ENCODE measurements at regions not wholly inside any gene's neighbourhood (a gene's known extent, or its start where the extent isn't known, plus 50 kb on each side); places are given as distances from the start of the nearest gene placed in this dataset.

DNA sequence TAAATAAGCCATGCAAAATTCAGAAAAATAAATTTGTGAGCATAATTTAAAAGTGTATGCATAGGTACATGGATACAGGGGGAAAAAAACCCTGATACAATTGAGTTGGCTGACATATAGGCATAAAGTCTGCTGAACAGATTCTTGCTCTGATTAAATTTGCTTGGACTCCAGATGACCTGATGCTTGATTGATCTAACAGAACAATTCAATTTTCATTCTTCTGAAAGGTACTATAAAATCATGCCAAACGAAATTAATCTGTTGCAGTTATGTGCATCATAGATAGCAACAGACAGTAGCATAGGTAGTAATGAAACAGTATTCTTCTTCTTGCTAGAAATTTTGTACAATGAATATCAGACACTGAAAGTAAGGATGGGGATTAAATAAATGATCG is 578.2 kb upstream of the SLITRK6 start:
- in situ Hi-C loops (cut with MboI; ENCODE audit: low pct_ligation_motif_present in 1 of 4, low pct_unique_long_range_greater_than_20kb in 1 of 4, low sequenced_read_pairs in 3 of 4), result no loop called here

DNA sequence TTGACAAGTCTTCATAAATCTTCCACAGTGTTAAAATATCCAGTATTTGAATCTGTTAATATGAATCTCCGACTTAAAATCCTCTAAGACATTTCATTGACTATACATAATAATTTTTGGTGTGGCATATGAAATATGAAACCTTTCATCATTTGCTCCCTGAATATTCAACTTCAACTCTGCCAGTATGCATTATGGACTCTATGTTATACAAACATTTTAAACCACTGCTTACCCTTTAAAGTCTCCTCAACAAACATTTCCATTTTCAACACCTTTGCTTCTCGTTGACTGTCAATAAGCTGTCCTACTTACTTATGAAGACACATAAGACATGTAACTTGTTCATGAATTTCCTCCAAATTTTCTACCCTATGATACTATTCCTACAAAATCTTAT is 579.4 kb upstream of the SLITRK6 start:
- DNase-seq, result no peak
- in situ Hi-C loops (cut with MboI; ENCODE audit: low pct_ligation_motif_present in 1 of 4, low pct_unique_long_range_greater_than_20kb in 1 of 4, low sequenced_read_pairs in 3 of 4) (no loop called here), intact Hi-C loops (cut with DNase I; ENCODE audit: low total_unique reads) (no loop called here)
- no peak overlapping the region for H3K27ac ChIP-seq
- no peak overlapping the region for H3K4me3 ChIP-seq
- no peaks in the 10 kb centered on the region for H3K36me3 ChIP-seq
- no peaks in the 10 kb centered on the region for H3K4me1 ChIP-seq
- WGBS, 2 donors (ENCODE audit: low coverage in 1 of 2), result 65 to 68% methylated on average over 2 of the region's 2 CpGs
- TF ChIP-seq EP300 (IDR thresholded peaks at IDR 0.05; ENCODE audit: low read depth) (no peak), POLR2A (IDR thresholded peaks at IDR 0.05) (no peak), POLR2AphosphoS5 (IDR thresholded peaks at IDR 0.05) (no peak)
- no peaks in the 10 kb centered on the region for H3K9me3 ChIP-seq
- H3K27me3 ChIP-seq, result no peaks in the 10 kb centered on the region

More for the DNA sequence above, 578.2 kb upstream of the SLITRK6 start:
- H3K4me3 ChIP-seq, result no peak overlapping the region
- no peaks in the 10 kb centered on the region for H3K27me3 ChIP-seq
- H3K36me3 ChIP-seq, result no peaks in the 10 kb centered on the region
- DNase-seq, result no peak
- no peak overlapping the region for H3K27ac ChIP-seq
- H3K4me1 ChIP-seq, result no peaks in the 10 kb centered on the region
- no peaks in the 10 kb centered on the region for H3K9me3 ChIP-seq
- intact Hi-C loops (cut with DNase I; ENCODE audit: low total_unique reads), result no loop called here
- TF ChIP-seq POLR2A (IDR thresholded peaks at IDR 0.05) (no peak), POLR2AphosphoS5 (IDR thresholded peaks at IDR 0.05) (no peak), EP300 (IDR thresholded peaks at IDR 0.05; ENCODE audit: low read depth) (no peak), CTCF (IDR thresholded peaks at IDR 0.05) (no peak)
- WGBS, 2 donors (ENCODE audit: low coverage in 1 of 2), result 38 to 42% methylated on average over 2 of the region's 2 CpGs

DNA sequence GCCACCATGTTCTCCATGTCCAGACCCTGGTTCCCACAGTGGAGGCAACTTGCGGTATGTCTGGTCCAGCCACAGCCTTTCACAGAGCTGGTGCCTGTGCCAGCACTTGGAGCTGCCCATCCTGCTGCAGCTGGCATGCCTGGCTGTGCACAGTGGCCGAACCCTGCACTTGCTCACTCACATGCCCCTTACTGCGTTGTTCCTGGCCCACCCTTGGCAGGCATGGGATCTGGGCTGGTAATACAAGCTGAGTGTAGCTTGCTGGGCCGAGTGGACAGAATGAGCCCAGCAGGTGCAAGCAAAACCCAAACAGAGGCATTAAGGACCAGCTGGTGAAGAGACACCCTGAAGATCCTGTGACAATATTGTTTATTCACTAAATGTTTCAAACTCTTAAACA is 583.9 kb upstream of the SLITRK6 start:
- intact Hi-C loops (cut with DNase I; ENCODE audit: low total_unique reads), result no loop called here
- 40 to 71% methylated on average over 1 to 4 of the region's 4 CpGs for WGBS, 2 donors (ENCODE audit: low coverage in 1 of 2)
- no peak overlapping the region for H3K4me3 ChIP-seq
- in situ Hi-C loops (cut with MboI; ENCODE audit: low pct_ligation_motif_present in 1 of 4, low pct_unique_long_range_greater_than_20kb in 1 of 4, low sequenced_read_pairs in 3 of 4), result no loop called here
- H3K36me3 ChIP-seq, result no peaks in the 10 kb centered on the region
- peaks cover 0 to 6% of the 10 kb centered on the region in 2 donors for H3K9me3 ChIP-seq
- H3K27ac ChIP-seq, result no peak overlapping the region
- H3K27me3 ChIP-seq, result no peaks in the 10 kb centered on the region
- TF ChIP-seq POLR2AphosphoS5 (IDR thresholded peaks at IDR 0.05), result no peak
- TF ChIP-seq EP300 (IDR thresholded peaks at IDR 0.05; ENCODE audit: low read depth), result no peak
- no peak for TF ChIP-seq POLR2A (IDR thresholded peaks at IDR 0.05)
- TF ChIP-seq CTCF (IDR thresholded peaks at IDR 0.05), result no peak
- no peaks in the 10 kb centered on the region for H3K4me1 ChIP-seq
- no peak for DNase-seq

GRCh38 chr13:86383561-86383960 is 584.3 kb upstream of the SLITRK6 start:
- no peak overlapping the region for H3K4me3 ChIP-seq
- no peak for DNase-seq
- peaks cover 0 to 6% of the 10 kb centered on the region in 2 donors for H3K9me3 ChIP-seq
- TF ChIP-seq EP300 (IDR thresholded peaks at IDR 0.05; ENCODE audit: low read depth), result no peak
- TF ChIP-seq POLR2A (IDR thresholded peaks at IDR 0.05), result no peak
- TF ChIP-seq POLR2AphosphoS5 (IDR thresholded peaks at IDR 0.05), result no peak
- TF ChIP-seq CTCF (IDR thresholded peaks at IDR 0.05), result no peak
- H3K27me3 ChIP-seq, result no peaks in the 10 kb centered on the region
- intact Hi-C loops (cut with DNase I; ENCODE audit: low total_unique reads) (no loop called here), in situ Hi-C loops (cut with MboI; ENCODE audit: low pct_ligation_motif_present in 1 of 4, low pct_unique_long_range_greater_than_20kb in 1 of 4, low sequenced_read_pairs in 3 of 4) (no loop called here)
- no peaks in the 10 kb centered on the region for H3K4me1 ChIP-seq
- no peaks in the 10 kb centered on the region for H3K36me3 ChIP-seq
- WGBS, 2 donors (ENCODE audit: low coverage in 1 of 2), result 22 to 31% methylated on average over 2 of the region's 2 CpGs
- H3K27ac ChIP-seq, result no peak overlapping the region

DNA sequence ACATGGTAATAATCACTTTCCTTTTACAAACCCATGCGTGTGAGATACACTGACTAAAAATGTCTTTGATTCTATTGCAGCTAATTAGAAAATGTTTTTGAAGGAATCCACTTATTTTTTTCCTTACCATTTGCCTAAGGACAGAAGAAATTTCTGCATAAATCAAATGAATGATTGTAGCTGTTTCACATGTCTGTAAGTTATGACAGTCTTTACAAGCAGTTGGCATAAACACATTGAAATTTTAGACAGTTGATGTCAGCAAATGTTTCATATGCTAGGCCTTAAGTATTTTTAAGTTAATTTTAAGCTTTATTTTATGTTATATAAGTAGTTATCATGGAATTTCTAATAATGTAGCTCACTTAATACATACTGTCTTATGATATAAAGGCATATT is 598.4 kb upstream of the SLITRK6 start:
- 81 to 85% methylated on average over 1 of the region's 1 CpG for WGBS, 2 donors (ENCODE audit: low coverage in 1 of 2)
- intact Hi-C loops (cut with DNase I; ENCODE audit: low total_unique reads) (no loop called here), in situ Hi-C loops (cut with MboI; ENCODE audit: low pct_ligation_motif_present in 1 of 4, low pct_unique_long_range_greater_than_20kb in 1 of 4, low sequenced_read_pairs in 3 of 4) (no loop called here)
- no peak overlapping the region for H3K4me3 ChIP-seq
- no peaks in the 10 kb centered on the region for H3K27me3 ChIP-seq
- no peaks in the 10 kb centered on the region for H3K4me1 ChIP-seq
- DNase-seq, result no peak
- H3K27ac ChIP-seq, result no peak overlapping the region
- no peaks in the 10 kb centered on the region for H3K9me3 ChIP-seq
- TF ChIP-seq POLR2AphosphoS5 (IDR thresholded peaks at IDR 0.05) (no peak), EP300 (IDR thresholded peaks at IDR 0.05; ENCODE audit: low read depth) (no peak), POLR2A (IDR thresholded peaks at IDR 0.05) (no peak), CTCF (IDR thresholded peaks at IDR 0.05) (no peak)
- H3K36me3 ChIP-seq, result no peaks in the 10 kb centered on the region

Data from transverse colon (tissue), 4 donors.